GM19468 (cell line): ENCODE measurements at regions not wholly inside any gene's neighbourhood (a gene's known extent, or its start where the extent isn't known, plus 50 kb on each side); places are given as distances from the start of the nearest gene placed in this dataset.
A peak's percentile ranks its signal among the peaks of the same experiment; 100 is the strongest.
"Not testable (repeated sequence)": the region's sequence is repeated elsewhere in the genome, so short reads cannot be mapped to it uniquely, and the experiment has no call there.

Experiments
- ATAC-seq: cut with Tn5 transposase; IDR thresholded peaks from one replicate; pipeline ENCODE4 v1.9.1; 2021; ENCODE audit warnings: mild to moderate bottlenecking, moderate library complexity, moderate number of reproducible peaks; ENCODE audit not compliant: unreplicated experiment; ENCODE audit errors: extremely low read depth

DNA sequence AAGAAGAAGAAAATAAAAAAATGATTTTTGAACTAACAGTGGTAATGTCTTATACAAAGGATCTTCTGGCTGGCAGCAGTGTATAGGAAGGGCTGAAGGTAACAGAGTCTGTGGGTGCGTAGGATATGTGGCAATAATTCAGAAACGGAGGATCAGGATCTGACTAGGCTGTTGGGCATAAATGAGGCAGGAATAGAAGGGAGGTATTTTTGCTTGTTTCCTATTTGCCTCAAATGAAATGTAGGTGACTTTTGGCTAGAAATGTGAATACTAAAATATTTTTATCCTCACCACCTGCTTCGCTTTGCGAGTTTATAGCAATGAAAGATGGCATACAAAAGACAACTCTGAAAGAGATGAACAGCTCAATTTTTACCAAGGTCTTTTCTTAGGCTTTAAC is 1086.1 kb upstream of the CELF4 start:
- no peak for ATAC-seq

DNA sequence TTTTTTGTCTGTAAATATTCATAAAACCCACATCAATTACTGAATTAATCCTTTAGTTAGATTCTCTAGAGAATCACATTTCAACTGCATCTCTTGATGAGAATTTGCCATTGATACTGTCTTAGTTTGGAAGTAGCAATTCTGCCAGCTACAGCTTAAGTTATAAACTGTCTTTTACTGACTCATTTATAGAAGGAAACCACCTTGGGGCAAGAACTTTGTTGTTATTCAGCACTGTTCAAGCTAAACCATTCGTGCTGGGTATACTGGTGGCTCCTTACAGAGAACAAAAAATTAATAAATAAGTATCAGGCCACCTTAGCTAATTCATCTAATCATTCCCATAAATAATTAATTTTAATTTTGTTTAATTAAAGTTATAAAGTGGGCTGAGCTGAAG is 1082.6 kb upstream of the CELF4 start:
- ATAC-seq = no peak

DNA sequence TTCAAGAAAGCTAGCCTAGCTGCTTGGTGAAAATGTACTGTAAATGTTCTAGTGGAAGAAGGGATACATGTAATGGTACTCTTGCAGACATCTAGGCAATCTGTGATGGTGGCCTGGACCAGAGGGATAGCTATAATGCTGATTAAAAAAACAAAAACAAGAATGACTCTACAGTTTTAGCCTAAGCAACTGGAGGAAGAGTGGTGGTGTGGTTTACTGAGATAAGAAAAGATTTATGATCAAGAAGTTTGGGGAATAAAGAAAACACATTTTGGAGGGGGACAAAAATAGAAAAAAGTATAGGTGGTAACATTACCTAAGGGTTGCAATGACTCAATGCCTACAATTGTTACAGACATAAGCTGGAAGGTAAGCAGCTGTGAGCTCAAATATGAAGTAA is 1080.7 kb upstream of the CELF4 start:
- ATAC-seq = no peak

DNA sequence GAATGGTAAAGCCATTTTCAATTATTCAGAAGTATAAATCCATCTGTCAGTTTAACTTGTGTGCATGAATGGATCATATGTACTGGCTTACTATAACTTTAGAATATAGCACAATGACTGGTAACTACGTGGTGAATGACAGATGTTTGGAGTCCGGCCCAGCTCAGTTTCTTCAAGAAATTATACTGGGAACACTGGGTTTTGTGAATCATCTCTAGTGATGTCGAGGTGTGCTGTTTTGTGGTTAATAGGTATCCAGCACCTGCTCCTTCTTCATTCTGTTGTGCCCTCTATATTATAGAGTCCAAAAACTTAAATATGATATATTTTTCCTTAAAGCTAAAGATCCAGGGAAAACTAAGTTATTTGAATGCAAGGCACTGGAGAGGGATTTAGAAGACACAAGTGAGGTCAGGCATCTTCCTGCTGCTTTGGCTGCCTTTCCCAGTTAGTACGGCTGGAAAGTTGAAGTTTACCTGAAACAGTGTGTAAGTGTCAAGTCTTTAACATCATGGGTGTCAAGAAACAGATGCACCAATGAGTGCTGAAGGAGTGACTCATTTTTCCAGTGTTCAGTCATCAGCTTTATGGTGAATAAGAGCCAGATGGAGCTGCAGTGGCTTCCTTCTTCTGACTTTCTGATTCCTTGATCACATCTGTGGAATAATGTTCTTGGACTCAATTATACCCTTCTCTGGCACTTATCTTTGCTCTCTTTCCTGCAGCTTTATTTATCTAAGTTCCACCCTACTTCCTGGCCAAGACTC is 1079.5 kb upstream of the CELF4 start:
- no peak for ATAC-seq

DNA sequence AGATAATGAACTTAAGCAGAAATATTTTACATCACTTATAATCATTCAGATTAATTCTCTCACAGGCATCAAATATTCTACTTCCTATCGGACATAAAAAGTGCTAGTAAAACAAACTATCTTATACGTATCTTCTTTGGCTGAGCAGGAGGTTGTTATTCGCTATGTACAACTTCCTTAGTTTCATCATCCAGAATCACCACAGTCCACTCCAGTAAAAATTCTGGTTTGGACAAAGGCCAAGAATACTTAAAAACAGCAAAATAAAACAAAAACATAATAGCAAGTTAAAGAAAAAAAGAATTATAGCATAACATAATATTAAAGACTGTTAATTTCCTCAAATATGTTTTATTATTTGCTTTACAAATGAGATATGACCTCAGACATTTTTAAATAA is 1077.1 kb upstream of the CELF4 start:
- ATAC-seq = no peak

DNA sequence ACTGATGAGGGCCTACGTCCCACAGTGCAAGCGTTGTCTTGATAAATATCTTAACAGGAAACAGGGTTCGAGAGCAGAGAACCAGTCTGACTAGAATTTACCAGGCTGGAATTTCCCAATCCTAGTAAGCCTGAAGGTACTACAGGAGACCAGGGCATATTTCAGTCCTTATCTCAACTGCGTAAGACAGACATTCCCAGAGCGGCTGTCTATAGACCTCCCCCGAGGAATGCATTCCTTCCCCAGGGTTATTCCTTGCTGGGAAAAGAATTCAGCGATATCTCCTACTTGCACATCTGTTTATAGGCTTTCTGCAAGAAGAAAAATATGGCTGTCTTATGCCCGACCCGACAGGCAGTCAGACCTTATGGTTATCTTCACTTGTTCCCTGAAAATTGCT is 1074.1 kb upstream of the CELF4 start:
- ATAC-seq = not testable (repeated sequence)

DNA sequence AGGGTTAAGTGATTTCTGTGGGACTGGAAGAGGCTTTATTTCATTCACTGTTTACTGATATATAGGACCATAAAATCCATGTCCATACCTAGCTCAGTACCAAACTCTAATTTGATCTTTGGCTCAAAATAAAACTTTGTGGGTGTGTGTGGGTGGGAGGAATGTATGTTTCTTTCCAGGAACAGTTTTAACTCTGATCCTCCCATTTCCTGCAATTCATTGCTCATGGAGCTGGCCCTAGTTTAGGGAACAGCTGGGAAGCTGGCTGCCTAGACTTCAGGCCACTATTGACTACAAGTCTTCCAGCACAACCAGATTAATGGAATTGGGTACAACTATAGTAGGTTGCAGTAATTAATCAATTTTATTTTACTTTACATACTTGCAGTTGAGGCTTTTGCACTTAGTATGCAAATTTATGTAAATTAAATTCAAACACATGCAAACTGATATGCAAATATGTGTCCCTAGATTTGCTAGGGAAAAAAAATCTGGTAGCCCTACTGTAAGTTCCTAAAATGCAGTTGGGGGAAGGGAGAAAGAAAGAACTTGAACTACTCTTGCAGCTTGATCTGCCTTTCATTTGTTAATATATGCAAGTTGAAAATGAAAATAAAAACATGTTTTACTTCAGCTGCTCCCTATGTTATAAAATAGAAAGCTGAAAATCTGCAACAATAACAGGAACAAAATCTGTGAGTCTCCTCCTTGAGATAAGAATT is 1070.3 kb upstream of the CELF4 start:
- no peak for ATAC-seq

DNA sequence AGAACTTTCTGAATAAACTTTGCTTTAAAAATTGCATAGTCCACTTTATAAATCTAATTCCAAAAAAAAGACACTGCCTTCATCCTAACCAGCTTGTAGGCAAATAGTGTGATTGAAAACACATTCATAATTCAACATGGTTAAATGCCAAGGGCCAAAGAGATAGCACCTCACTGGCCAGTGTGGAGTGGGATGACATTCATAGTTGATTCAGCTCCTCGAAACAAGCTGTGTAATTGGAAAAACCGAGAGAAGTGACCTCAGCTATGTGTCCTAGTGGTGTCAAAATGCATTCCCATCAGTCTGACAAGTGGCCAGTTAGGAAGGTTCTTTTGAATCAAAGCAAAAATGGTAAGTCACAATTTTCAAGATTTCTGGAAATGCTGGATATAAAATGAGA is 1068.5 kb upstream of the CELF4 start:
- ATAC-seq = no peak

DNA sequence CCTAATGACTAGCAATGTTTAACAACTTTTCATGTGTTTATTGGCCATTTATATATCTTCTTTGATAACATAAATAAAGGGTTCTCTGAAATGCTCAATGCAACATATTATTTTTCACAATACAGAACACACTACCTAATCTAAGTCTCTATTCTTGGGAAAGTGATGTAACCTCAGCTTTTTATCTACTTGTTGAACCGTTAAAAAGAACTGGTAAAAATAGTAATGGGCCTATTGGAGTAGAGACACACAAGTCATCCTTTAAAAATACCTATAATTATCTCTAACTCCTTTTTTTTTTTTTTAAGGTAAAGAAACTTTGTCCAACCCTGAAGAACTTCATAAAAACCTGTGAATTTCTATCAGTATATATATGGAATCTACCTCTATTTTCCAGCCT is 1067.7 kb upstream of the CELF4 start:
- no peak for ATAC-seq

DNA sequence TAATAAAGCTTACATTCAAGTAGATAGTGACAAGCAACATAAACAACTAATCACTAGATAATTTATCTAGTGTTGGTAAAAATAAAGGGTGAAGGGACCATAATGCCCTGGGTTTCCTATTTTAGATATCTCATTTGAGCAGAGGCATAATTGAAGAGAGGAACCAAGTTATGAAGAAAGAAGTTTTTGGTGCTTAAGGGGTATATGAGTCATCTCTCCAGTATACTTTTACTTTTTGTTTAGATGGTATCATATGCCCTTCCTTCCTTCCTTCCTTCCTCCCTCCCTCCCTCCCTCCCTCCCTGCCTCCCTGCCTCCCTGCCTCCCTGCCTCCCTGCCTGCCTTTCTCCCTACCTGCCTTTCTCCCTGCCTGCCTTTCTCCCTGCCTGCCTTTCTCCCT is 1053.5 kb upstream of the CELF4 start:
- no peak for ATAC-seq

DNA sequence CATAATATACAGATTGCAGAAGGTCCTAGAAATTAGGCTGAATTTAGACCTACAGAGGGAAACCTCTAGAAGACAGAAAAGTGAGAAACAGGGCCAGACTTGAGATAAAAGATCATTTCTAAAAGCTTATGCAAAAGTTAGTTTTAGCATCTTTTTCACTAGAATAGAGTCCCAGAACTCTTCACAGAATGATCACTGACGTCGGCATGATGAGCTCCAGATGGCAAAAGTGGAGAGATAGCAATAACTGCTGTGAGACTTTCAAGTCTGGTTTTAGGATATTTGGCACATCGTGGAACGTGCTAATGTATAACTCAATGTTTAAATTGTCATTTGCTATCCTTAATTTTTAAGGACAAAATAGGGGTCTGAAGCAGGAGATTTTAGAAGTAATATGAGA is 1050.7 kb upstream of the CELF4 start:
- no peak for ATAC-seq

DNA sequence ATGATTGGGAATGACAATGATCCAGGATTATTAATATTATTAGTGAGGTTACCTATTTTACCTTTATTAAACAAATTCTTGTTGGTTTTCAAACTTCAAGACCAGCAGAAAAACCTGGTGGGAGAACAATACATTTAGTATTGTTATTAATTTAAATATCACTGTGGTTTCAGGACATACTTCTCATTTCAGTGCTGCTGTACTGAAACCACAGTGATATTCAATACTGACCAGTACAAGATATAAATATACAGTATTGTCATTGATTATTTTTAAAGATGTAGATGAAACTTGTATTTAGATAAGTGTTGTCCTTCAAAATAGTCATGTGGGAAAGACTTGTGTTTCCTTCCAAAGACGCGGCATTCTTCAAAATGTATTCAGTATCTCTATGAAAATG is 1047.3 kb upstream of the CELF4 start:
- no peak for ATAC-seq

DNA sequence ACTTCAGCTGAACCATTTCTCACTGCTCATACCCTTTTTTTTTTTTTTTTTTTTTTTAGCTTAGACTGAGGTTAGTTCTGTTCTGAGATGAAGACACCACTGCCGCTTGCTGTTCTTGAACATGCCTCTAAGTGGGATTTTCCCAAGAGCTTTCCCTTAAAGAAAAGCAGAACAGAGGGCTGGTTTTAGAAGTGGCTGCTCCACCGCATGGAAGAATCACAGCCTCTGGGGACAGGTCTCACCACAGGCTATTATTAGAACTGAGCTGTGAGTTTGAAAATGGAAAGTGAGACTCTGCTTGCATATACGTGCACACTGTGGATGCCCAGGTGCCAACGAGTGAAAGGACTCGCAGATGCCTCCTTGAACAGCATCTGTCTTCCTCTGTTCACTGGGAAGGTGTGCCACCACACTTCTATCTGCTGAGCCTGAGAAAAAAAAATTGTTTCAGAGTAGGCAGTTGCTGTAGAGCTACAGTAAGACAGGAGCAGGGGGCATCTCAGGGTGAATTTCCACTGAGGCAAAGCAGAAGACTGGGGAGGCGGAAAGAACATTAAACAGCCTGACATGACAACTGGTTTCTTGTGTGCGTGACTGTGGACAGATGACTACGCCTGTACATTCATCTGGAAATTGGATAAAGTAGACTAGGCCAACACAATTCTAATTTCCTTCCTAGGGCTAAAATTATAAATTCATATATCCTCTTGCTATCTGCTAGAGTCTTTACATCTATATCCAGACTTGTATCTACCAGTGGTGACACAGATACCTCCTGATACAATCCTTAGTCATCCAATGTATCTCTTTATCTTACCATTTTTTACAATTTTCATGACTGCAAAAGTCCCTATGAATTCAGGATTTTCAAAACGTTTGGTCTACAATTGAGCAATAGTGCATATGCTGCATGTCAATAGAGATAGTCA is 1045.7 kb upstream of the CELF4 start:
- ATAC-seq = peak; percentile 92

DNA sequence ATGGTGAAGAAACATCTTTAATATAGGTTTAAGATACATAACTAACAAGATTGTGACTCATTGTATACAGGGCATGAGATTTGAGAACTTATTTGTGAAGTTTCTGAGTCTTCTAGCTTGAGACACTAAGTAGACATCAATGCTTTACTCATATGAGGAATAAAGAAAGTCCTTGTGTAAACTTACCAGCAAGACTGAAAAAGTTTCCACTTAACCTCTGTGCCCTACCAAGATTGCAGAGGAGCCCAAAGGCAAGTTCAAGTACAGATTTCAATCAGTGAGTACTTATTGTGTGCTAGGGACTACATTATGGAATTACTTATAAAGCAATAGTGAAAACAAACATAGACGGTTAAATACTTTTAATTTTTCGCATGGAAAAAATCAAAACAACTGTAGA is 1041.2 kb upstream of the CELF4 start:
- ATAC-seq = no peak

DNA sequence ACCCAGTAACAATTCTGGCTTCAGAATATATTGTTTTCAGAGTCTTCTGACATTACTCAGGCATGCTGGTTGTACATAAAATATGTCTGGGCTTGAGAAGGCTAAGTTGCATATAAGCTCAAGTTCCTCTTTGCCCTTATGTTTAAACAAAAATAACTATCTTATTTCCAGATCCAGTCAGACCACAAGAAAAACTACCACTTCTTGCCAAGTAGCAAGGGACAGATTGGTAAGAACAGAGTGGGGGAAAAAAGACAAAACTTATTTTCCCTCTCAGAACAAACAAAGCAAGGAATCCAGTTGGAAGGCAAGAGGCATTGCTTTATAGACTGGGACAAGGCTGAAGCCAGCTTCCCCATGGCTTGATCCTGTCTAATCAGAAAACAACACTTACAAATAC is 1036.7 kb upstream of the CELF4 start:
- ATAC-seq = no peak

DNA sequence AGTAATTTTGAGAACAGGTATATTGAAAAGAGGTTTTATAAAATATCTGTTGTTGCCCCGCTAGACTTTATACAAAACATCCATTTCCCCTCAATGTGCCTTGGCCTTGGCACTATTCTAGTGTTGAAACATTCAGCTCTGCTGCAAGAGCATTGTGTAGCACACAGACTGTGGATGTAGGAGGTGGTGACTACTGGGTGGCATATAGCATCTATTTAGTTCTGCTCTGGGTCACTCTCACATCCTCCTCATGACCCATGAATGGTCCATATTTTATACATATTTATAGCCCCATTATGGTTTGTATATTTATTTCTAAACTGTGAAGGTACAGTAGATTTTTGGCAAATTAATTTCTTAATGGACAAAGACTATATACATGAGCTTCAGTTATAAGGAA is 1022.0 kb upstream of the CELF4 start:
- no peak for ATAC-seq

DNA sequence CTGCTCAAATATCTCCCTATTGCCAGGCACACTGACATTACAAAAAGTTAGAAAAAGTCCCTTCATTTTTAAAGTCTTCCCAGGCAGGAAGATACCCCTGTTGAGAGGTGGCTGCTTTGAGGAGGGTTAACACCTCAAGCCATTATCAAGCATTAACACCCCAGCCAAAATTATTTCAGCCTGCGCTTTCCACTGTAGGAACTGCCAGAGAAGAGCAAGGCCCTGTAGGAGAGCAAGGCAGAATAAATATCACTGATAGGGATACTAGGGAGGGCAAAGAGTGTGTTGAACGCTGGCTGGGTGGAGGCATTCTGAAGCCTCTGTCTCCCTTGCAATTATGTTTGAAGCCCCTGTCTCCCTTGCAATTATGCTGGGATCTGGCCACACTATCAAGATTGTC is 1020.7 kb upstream of the CELF4 start:
- ATAC-seq = no peak

DNA sequence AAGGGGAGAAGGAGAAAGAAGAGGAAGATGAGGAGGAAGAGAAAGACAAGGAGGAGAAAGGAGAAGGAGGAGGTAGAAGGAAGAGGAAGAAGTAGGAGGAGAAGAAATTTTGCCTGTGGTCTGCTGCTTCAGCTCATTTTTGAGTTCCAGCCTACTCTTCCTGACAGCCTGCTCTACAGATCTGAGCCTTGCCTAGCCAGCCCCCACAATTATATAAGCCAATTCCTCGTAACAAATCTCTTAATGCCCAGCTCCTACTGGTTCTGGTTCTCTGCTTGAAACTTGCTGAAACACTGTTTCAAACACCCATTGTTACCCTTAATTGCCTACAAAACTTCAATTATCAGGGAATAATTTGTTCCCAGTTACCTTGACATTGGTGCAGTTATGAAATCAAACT is 1014.2 kb upstream of the CELF4 start:
- no peak for ATAC-seq

DNA sequence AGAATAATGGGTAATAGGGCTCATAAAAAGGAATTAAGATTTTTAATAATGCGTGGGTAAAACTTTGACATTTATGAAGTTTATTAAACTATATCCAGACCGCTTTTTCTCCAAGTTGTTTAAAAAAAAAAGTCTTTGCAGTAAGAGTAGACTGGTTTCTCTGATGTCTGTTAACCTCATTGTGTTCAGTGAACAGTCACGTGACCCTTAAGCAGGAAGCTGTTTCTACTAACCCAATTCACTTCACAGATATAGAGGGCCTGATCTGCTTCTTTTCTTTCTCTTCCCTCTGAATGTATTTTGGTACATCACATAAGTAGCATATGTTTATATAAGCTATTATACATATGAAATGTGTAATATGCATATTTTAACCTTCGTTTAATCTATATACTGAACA is 1011.3 kb upstream of the CELF4 start:
- no peak for ATAC-seq

DNA sequence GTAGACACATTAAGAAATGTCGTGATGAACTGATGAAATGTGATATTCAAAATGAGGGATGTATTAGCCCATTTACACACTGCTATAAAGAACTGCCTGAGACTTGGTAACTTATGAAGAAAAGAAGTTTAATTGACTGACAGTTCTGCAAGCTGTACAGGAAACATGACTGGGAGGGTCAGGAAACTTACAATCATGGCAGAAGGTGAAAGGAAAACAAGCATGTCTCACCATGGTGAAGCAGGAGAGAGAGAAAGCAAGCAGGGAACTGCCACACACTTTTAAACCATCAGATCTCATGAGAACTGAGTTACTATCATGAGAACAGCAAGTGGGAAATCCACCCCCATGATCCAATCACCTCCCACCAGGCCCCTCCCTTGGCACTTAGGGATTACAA is 1010.8 kb upstream of the CELF4 start:
- no peak for ATAC-seq

DNA sequence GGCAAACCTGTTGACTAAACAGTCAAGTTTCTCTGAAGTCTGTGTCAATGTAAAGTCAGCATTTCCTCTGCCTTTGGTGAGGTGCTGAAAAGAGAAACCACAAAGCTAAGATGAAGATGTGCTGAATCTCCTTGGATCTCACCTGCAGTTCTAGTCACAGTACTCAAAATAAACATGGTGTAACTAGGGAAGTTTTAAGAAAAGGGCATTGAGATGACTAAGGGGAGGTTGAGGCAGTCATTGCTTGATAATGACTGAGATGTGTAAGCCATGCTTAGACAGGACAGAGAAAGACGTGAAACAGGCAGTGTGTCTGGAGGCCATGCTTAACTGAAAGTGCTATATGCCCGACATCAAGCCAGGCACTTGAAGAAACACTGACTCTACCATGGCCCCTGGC is 1010.0 kb upstream of the CELF4 start:
- ATAC-seq = no peak
